NOMO-1 treated with DMSO at 0.1 percent for 48 hours (cell line): ENCODE measurements at regions not wholly inside any gene's neighbourhood (a gene's known extent, or its start where the extent isn't known, plus 50 kb on each side); places are given as distances from the start of the nearest gene placed in this dataset.

Experiments used
- DNase-seq: peaks from one replicate; lab custom pipeline; 2025; ENCODE audit not compliant: unreplicated experiment; lab: John Stamatoyannopoulos, UW

- no peak for DNase-seq
Observed at GRCh38 chr2:34660741-34661140, 1061.6 kb upstream of the FAM98A start.

GRCh38 chr2:34656632-34657031 is 1057.5 kb upstream of the FAM98A start:
- peak; percentile 15 for DNase-seq

GRCh38 chr2:34652636-34653035 is 1053.5 kb upstream of the FAM98A start:
- DNase-seq: peak; percentile 13

GRCh38 chr2:34646901-34647300 is 1047.8 kb upstream of the FAM98A start:
- no peak for DNase-seq

GRCh38 chr2:34632327-34632726 is 1033.2 kb upstream of the FAM98A start:
- no peak for DNase-seq

GRCh38 chr2:34627003-34627402 is 1027.9 kb upstream of the FAM98A start:
- no peak for DNase-seq

GRCh38 chr2:34604164-34604563 is 1005.1 kb upstream of the FAM98A start:
- no peak for DNase-seq

- peak; percentile 33 for DNase-seq
Observed at GRCh38 chr2:34602262-34602661, 1003.2 kb upstream of the FAM98A start.

GRCh38 chr2:34601561-34601960 is 1002.5 kb upstream of the FAM98A start:
- DNase-seq: no peak

- no peak for DNase-seq
Observed at GRCh38 chr2:34578641-34579040, 979.5 kb upstream of the FAM98A start.

- peak; percentile 23 for DNase-seq
Observed at GRCh38 chr2:34570266-34570872, 971.3 kb upstream of the FAM98A start.

- DNase-seq: no peak
Observed at GRCh38 chr2:34567128-34567527, 968.0 kb upstream of the FAM98A start.

GRCh38 chr2:34552337-34552736 is 953.2 kb upstream of the FAM98A start:
- no peak for DNase-seq

GRCh38 chr2:34549710-34550345 is 950.7 kb upstream of the FAM98A start:
- no peak for DNase-seq

- no peak for DNase-seq
Observed at GRCh38 chr2:34547900-34548299, 948.8 kb upstream of the FAM98A start.

- DNase-seq: no peak
Observed at GRCh38 chr2:34547340-34547739, 948.2 kb upstream of the FAM98A start.

- no peak for DNase-seq
Observed at GRCh38 chr2:34545486-34546136, 946.5 kb upstream of the FAM98A start.

GRCh38 chr2:34534761-34535160 is 935.7 kb upstream of the FAM98A start:
- DNase-seq: peak; percentile 20

- no peak for DNase-seq
Observed at GRCh38 chr2:34534341-34534740, 935.2 kb upstream of the FAM98A start.

- DNase-seq: no peak
Observed at GRCh38 chr2:34533585-34534183, 934.6 kb upstream of the FAM98A start.

- no peak for DNase-seq
Observed at GRCh38 chr2:34529965-34530364, 930.9 kb upstream of the FAM98A start.

GRCh38 chr2:34523958-34524514 is 924.9 kb upstream of the FAM98A start:
- no peak for DNase-seq
